ENCODE measurements at regions not wholly inside any gene's neighbourhood (a gene's known extent, or its start where the extent isn't known, plus 50 kb on each side); places are given as distances from the start of the nearest gene placed in this dataset.

DNA sequence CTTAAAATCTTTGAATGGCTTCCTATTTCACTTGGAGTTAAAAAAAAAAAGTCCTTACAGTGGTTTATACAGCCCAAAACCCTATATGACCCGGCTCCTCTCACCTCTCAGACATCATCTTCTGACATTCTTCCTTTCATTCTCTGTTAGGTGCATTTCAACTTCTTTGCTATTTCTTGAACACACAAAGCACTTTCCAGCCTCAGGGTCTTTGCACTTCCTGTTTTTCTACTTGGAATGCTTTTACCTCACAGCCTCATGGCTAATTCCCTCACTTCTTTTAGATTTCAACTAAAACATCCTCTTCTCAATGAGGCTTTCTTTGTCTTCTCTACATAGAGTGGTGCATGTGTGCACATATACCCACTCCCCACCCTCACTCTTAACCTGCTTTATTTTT lies 91.0 kb upstream of the MB21D2 start:
- no peak overlapping the region for H3K4me3 Mint-ChIP-seq (ENCODE audit: unreplicated experiment)
- H3K27me3 Mint-ChIP-seq (ENCODE audit: unreplicated experiment) = peaks cover 4% of the 10 kb centered on the region
- TF ChIP-seq, protein P1, sequence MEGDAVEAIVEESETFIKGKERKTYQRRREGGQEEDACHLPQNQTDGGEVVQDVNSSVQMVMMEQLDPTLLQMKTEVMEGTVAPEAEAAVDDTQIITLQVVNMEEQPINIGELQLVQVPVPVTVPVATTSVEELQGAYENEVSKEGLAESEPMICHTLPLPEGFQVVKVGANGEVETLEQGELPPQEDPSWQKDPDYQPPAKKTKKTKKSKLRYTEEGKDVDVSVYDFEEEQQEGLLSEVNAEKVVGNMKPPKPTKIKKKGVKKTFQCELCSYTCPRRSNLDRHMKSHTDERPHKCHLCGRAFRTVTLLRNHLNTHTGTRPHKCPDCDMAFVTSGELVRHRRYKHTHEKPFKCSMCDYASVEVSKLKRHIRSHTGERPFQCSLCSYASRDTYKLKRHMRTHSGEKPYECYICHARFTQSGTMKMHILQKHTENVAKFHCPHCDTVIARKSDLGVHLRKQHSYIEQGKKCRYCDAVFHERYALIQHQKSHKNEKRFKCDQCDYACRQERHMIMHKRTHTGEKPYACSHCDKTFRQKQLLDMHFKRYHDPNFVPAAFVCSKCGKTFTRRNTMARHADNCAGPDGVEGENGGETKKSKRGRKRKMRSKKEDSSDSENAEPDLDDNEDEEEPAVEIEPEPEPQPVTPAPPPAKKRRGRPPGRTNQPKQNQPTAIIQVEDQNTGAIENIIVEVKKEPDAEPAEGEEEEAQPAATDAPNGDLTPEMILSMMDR (IDR thresholded peaks at IDR 0.05; ENCODE audit: partially characterized antibody, unreplicated experiment) = no peak
- DNase-seq = no peak
- no peak overlapping the region for H3K27ac Mint-ChIP-seq (ENCODE audit: unreplicated experiment)
- H3K36me3 Mint-ChIP-seq (ENCODE audit: unreplicated experiment) = peaks cover 8% of the 10 kb centered on the region
- peaks cover 7% of the 10 kb centered on the region for H3K9me3 Mint-ChIP-seq (ENCODE audit: unreplicated experiment)
- H3K4me1 Mint-ChIP-seq (ENCODE audit: low read depth, unreplicated experiment) = peaks cover 4% of the 10 kb centered on the region

DNA sequence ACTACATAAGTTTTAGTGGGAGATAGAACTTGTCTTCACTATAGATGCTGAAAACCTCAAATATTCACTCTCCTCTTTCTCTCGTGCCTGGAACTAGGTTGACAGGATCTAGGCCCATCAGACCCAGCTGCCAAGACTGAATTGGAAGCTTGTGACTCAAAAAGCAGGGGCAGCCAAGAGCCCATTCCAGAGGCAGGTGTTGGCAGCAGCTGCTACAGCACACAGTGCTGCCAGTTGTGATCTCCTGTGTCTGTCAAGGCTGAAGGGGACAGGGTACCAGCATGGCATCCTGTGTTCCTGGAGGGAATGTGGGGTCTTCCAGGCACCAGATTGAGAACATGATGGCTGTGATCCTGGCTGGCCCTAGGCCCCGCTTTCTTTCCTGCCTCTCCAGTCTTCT lies 92.5 kb upstream of the MB21D2 start:
- Mint-ChIP-seq H3K36me3 (ENCODE audit: unreplicated experiment) (peaks cover 8% of the 10 kb centered on the region), H3K9me3 (ENCODE audit: unreplicated experiment) (peaks cover 7% of the 10 kb centered on the region), H3K4me1 (ENCODE audit: low read depth, unreplicated experiment) (peaks cover 4% of the 10 kb centered on the region), H3K4me3 (ENCODE audit: unreplicated experiment) (no peak overlapping the region), H3K27ac (ENCODE audit: unreplicated experiment) (no peak overlapping the region), H3K27me3 (ENCODE audit: unreplicated experiment) (peaks cover 4% of the 10 kb centered on the region)
- TF ChIP-seq, protein P1 (IDR thresholded peaks at IDR 0.05; ENCODE audit: partially characterized antibody, unreplicated experiment) = no peak
- no peak for DNase-seq

GRCh38 chr3:193011958-193012357 lies 94.3 kb upstream of the MB21D2 start:
- Mint-ChIP-seq H3K4me1 (ENCODE audit: low read depth, unreplicated experiment) (peaks cover 4% of the 10 kb centered on the region), H3K27me3 (ENCODE audit: unreplicated experiment) (peaks cover 4% of the 10 kb centered on the region), H3K27ac (ENCODE audit: unreplicated experiment) (no peak overlapping the region), H3K4me3 (ENCODE audit: unreplicated experiment) (no peak overlapping the region), H3K36me3 (ENCODE audit: unreplicated experiment) (peaks cover 8% of the 10 kb centered on the region), H3K9me3 (ENCODE audit: unreplicated experiment) (peaks cover 7% of the 10 kb centered on the region)
- no peak for DNase-seq
- TF ChIP-seq, protein P1 (IDR thresholded peaks at IDR 0.05; ENCODE audit: partially characterized antibody, unreplicated experiment) = no peak

- Mint-ChIP-seq H3K4me1 (ENCODE audit: low read depth, unreplicated experiment) (no peaks in the 10 kb centered on the region), H3K9me3 (ENCODE audit: unreplicated experiment) (peaks cover 7% of the 10 kb centered on the region), H3K36me3 (ENCODE audit: unreplicated experiment) (peaks cover 8% of the 10 kb centered on the region), H3K27ac (ENCODE audit: unreplicated experiment) (no peak overlapping the region), H3K27me3 (ENCODE audit: unreplicated experiment) (no peaks in the 10 kb centered on the region), H3K4me3 (ENCODE audit: unreplicated experiment) (no peak overlapping the region)
- TF ChIP-seq, protein P1 (IDR thresholded peaks at IDR 0.05; ENCODE audit: partially characterized antibody, unreplicated experiment) = no peak
- no peak for DNase-seq
These were observed 97.2 kb upstream of the MB21D2 start for GRCh38 chr3:193014902-193015301.

DNA sequence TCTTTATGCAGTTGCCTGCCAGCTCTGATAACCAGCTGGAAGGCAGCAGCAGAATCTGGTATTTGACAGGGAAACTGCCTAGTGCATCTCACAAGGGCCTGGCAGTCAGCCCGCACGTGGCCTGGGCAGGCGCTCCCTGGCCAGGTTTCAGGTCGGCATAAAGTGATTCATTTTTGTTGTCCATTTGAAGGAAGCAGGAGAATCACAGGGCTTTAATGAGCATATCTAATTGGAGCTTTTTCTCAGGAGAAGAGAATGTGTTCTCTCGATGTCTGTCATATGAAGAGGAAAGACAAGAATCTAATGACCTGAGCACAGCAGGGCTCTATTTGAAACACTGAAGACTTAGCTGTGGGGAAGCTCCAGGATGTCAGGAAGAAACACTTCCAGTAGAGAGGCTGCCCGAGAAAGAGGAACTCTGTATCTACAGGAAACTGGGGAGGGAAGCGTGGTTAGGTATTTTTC lies 98.8 kb upstream of the MB21D2 start:
- Mint-ChIP-seq H3K27ac (ENCODE audit: unreplicated experiment) (no peak overlapping the region), H3K4me1 (ENCODE audit: low read depth, unreplicated experiment) (no peaks in the 10 kb centered on the region), H3K27me3 (ENCODE audit: unreplicated experiment) (no peaks in the 10 kb centered on the region), H3K4me3 (ENCODE audit: unreplicated experiment) (no peak overlapping the region), H3K36me3 (ENCODE audit: unreplicated experiment) (peaks cover 8% of the 10 kb centered on the region), H3K9me3 (ENCODE audit: unreplicated experiment) (peaks cover 7% of the 10 kb centered on the region)
- DNase-seq = no peak
- TF ChIP-seq, protein P1 (IDR thresholded peaks at IDR 0.05; ENCODE audit: partially characterized antibody, unreplicated experiment) = no peak
